HG02981 (cell line): ENCODE measurements at regions not wholly inside any gene's neighbourhood (a gene's known extent, or its start where the extent isn't known, plus 50 kb on each side); places are given as distances from the start of the nearest gene placed in this dataset.

Experiments used
- ATAC-seq: cut with Tn5 transposase; IDR thresholded peaks from one replicate; pipeline ENCODE4 v1.9.1; 2021; ENCODE audit warnings: mild to moderate bottlenecking, moderate library complexity; ENCODE audit not compliant: unreplicated experiment

DNA sequence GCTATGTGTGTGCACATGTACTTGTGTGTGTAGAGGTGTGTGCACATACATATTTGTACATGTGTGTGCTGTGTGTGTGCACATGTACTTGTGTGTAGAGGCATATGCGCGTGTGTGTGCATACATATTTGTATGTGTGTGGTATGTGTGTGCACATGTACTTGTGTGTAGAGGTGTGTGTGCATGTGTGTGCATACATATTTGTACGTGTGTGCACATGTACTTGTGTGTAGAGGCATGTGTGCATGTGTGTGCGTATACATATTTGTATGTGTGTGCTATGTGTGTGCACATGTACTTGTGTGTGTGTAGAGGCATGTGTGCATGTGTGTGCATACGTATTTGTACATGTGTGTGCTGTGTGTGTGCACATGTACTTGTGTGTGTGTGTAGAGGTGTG lies 291.9 kb downstream of the AJAP1 start:
- no peak for ATAC-seq

DNA sequence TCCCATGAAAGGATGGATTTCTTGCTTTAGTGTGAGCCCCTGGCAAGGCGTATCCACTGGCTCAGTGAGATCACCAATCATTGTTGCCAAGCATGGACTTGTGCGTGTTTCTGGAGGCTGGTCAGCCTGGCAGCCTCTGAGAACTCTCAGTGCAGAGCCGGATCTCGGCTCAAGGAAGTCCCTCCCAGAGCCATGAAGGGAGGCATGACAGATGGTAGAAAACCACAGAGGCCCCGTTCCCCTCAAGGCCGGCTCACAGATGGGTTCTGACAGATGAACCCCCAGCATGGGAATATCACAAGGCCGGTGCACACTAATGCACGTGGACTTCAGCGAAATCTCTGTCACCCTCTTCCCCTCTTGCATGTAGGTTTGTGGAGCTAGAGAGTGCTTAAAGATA lies 290.5 kb downstream of the AJAP1 start:
- no peak for ATAC-seq

DNA sequence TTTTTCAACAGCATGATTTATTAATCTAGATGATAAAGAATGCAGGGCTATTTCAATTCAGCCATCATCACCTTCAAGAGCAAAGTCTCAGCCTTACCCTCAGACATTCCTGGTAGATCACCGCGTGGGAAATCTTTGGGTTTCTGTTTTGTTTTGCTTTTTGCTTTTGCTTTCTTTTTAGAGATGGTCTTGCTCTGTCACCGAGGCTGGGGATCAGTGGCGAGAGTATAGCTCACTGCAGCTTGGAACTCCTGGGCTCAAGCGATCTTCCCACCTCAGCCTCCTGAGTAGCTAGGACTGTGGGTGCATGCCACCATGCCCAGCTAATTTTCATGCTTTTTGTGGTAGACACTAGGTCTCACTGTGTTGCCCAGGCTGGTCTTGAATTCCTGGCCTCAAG lies 289.7 kb downstream of the AJAP1 start:
- ATAC-seq = no peak

DNA sequence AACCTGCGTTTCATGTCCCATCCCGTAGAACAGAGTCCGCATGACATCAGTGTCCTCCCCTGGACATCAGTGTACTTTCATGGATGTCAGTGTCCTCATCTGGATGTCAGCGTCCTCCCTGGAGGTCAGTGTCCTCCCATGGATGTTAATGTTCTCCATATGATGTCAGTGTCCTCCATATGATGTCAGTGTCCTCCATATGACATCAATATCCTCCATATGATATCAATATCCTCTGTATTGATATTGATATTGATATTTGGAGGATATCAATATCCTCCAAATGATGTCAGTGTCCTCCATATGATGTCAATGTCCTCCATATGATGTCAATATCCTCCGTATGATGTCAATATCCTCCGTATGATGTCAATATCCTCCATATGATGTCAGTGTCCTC lies 284.9 kb downstream of the AJAP1 start:
- ATAC-seq = no peak

DNA sequence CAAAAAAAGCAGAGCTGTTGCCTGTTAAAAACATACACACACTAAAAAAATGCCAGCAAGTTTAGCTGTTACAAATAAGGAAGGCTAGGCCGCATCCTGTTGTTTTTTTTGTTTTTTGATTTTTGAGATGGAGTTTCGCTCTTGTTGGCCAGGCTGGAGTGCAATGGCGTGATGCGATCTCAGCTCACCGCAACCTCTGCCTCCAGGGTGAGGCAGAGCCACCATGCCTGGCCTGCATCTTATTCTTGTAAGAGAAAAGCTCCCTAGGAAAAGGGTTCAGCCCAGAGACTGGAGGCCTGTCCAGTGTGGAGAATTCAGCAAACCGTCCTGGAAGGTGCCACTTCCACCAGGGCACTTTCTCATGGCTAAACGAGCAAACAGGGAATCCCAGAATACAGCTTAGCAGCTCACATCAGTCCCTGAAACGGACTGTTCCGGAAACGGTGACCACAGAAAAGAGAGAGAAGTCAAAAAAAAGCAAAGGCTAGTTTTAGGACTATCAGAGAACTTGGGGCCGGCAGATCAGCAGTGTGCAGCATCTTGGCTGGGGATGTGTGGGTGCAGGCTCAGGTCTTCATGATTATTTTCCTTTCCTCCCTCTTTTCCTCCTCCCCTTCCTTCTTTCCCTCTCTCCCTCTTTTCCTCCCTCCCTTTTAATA lies 283.6 kb downstream of the AJAP1 start:
- ATAC-seq = no peak

DNA sequence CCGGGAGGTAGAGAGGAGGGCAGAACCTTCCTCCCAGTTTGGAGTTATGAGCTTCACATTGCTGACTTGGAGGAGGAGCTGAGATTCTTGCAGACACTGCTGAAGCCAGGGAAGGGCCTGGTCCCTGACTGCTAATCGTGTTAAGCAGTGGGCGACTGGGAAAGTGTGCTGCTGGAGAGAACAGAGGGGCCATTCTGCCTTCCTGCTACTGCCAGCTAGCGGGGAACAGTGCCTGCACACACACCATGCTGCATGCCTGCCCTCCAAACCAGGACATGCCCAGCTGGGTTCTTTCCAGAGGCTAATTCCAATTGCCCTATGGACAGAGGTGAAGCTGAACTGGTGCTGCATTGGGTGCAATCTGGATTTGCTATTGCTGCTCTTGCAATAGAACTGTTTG lies 281.4 kb downstream of the AJAP1 start:
- no peak for ATAC-seq

DNA sequence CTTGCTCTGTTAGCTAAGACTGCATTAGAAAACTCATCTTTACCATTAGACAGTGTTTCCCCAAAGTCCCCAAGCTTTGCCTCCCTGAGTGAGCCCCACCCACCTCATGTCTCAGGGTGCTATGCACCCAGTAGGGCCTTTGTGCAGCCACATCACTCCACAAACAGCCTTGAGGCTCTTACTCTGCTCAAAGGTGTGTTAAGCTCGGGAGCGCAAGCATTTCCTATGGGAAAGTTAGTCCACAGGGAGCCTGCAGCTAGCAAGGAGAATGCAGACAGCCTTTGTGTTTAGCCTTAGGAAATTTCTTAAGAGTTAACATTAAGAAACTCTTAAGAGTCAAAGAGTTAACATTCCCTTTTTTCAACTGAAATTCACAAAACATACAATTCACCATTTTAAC lies 278.8 kb downstream of the AJAP1 start:
- no peak for ATAC-seq

DNA sequence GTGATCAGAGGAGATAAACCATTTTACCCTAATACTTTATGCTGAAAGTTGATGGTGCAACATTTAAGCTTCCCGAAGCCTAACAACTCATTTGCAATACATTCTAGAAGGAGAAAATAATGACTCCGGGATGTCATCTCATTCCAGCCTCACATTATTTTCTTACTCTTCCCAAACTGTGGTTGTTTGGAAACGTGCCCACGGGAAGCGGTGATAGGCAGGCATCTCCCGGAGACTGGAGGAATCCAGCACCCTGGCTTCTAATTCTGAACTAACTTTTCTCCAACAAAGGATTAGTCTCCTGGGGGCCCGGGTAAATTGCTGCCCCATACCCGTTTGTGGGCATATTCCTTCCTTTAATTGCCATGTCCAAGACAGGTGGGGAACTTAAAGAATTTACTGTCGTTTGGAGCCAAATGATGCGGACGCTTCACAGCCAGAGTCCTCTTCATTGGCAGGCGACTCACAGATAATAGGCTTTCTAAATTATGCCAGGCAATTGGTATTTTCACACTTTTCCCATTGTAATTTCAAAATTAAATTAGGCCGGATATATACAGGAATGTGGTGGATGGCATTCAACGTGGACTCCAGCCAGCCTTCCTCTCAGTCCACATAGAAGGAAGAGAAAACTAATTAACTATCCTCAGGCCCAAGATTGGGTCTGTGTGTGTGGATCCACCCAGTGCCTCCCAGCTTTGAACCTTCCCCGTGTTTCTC lies 278.1 kb downstream of the AJAP1 start:
- ATAC-seq = no peak

DNA sequence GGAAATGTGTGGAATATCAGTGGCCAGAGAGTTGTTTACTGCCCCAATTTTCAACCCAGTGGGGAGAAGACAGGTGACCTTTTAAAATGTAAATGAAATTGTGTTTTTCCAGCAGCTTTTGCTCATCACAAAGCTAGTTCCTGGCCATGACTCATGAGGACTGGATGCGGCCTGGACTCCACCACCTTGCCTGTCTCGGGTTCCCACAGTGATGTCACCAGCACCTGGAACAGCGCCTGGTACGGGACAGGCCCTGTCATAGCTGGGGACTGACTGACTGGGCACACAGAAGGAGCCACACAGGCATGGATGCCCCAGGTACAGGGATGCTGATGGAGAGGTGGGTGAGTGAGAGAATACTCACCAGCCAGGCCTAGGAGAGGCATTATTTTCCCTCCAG lies 277.1 kb downstream of the AJAP1 start:
- ATAC-seq = no peak

DNA sequence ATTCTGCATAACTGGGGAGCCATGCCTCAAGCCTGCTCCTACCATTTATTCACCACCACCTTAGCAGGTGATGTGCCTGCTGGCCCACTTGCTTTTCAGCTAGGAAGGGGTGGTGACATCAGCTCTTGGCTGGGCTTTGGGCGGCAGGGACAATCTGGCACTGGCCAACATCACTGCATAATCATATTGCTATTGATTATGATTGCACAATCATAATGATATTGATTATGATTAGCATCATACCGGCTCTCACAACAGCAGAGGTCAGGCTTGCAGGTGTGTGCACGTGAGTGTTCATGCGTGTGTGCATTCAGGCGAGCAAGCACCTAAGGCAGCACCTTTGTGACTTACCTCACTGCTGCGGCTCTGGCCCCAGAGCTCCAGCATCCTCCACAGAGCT lies 273.8 kb downstream of the AJAP1 start:
- ATAC-seq = no peak

DNA sequence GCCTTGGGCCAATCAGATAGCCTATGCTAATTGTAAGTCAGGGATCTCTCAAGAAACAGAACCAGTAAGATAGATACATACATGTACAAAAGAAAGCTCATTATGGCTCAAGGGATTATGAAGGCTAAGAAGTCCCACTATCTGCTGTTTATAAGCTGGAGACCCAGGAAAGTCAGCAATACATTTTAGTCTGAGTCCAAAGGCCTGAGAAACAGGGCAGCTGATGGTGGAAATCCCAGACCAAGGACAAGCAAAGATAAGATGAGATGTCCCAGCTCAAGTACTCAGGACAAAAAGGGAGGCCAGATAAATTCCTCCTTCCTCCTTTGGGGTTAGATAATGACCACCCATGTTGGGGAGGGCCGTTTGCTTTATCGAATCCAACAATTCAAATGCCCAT lies 269.9 kb downstream of the AJAP1 start:
- ATAC-seq = no peak

DNA sequence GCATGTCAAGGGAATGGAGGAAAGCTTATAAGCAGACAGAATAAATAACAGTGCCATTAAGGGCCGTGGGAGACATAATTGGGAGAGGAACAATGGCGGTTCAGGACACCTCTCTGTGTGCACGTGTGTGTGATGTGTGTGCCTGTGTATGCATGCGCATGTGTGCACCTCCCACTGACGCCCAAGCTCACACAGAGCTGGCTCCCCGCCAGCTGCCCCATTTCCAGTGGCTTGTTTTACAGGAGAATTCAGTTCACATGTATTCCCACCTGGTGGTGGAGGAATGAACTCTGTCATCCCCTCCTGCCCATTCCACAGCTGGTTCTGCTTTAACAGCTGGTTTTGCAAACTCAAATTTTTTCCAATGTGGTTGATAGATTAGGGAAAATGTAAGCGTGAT lies 262.2 kb downstream of the AJAP1 start:
- ATAC-seq = no peak

DNA sequence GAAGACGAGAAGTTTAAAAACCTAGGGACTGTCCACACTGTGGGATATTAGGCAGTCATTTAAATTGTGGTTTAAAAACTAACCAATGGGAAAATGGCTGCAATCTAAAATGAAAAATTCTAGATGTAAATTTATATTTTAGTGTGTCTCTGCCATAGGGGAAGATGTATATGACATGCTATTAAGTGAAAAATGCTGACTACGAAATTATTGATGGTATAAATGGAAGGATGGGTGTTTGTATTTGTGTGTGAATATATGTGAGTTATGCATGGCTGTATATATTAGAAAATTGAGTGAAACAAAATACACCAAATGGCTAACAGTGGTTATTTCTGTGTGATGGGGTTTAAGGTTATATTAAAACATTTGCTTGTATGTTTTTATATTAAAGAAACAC lies 260.7 kb downstream of the AJAP1 start:
- ATAC-seq = no peak

DNA sequence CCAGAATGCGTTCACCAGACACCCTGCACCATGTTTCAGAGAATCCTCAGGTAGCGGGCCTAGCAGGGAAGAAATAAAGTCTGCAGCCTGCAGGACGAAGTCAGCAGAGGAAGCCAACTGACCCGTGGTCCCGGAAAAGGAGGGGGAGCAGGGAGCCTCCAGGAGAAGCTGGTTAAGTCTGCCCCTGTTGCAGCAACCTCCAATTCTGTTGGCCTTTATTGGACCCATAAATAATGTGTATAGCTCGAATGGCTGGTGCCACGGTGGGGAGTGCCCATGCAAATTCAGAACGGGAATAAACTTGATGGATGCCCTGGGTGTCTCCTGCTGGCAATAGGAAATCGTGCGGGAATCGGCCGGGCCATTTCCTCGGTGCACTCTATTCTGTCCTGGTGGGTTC lies 254.1 kb downstream of the AJAP1 start:
- ATAC-seq = no peak

DNA sequence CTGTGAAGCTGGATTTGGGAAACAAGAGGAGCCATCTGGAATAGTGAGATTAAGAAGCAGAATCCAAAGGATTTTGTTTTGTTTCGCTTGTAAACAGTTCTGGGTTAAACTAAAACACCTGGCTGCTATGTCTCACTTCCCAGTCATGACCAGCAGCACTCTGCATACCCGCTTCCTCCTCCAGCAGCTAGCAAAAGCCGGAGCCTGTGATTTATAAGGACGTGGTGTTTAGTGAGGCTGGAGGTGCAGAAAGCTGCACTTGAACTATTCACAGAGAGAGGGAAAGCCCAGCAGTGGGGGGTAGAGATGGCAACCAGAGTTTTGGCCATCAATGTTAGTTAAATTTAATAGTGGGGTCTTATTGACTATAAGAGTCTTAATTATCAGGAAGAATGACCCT lies 240.2 kb downstream of the AJAP1 start:
- no peak for ATAC-seq

DNA sequence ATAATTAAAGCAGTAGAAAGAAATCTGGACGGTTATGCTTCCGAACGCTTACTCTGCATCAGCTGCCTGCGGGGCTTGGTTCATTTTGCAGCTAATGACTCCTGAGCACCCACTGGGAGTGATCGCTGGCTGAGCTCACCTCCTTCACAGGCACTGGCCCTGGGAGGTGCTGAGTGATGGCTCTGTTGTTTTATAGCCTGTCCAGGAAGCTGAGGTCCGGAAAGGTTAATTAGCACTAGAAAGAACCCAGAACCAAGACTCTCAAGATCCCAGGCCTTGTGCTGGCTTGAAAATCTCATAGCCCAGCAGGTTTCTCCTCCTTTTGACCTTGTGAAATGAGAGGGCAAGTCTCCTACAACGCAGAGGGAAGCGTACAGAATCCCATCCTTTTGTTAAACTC lies 226.2 kb downstream of the AJAP1 start:
- ATAC-seq = no peak

DNA sequence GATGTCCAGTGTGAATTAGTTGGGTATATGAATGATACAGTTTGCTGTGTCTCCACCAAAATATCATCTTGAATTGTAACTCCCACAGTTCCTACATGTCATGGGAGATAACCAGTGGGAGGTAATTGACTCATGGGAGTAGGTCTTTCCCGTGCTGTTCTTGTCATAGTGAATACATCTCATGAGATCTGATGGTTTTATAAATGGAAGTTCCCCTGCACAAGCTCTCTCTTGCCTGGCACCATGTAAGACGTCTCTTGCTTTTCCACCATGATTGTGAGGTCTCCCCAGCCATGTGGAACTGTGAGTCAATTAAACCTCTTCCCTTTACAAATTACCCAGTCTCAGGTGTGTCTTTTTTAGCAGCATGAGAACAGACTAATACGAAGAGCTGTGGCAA lies 223.0 kb downstream of the AJAP1 start:
- ATAC-seq = no peak

DNA sequence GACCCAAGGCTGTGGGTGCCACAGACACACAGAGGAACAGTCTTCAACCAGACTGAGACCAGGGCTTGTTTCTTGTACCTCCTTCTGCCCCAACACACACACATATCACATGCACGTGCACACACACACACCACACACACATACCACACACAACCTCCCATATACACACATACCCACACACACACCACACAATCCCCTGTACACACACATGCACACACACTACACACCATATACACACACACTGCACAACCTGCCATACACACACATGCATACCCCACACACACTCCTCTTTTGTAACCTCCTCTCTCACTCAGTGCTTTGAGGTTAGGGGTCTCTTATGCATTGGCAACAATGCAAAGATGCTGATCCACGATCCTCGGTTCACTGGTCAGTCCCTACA lies 217.0 kb downstream of the AJAP1 start:
- no peak for ATAC-seq

DNA sequence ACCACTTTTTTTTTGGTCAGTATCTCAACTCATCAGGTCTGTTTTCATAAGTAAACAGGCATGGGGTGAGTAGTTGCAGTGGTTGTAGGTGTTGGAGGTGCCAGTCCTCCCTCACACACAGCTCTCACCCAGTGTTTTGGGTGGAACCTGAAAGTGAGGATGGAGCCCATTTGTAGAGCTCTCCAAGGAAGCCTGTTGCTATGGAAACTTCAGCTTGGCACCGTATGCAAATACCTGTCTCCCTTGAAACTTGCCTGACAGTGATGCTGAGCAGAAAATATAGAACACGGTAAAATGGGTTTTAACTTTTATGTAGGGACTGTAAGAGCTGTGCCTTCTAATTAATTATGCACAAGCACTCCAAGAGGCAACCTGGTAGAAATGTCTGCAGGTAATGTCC lies 214.1 kb downstream of the AJAP1 start:
- ATAC-seq = no peak

DNA sequence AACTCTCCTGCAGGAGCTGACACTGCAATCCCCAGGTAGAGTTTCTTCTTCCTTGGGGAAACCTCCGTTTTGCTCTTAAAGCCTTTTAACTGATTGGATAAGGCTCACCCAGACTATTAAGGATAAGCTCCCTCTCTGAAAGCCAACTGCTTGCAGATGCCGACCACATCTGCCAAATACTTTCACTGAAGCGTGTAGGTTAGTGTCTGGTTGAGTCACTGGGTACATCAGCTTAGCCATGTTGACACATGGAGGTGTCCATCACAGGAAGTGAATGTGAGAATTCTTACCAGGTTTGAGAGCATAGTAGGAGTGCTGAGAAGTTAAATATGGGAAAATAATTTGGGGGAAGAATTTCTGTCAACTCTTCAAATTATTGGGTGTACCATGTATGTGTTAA lies 202.0 kb downstream of the AJAP1 start:
- no peak for ATAC-seq

DNA sequence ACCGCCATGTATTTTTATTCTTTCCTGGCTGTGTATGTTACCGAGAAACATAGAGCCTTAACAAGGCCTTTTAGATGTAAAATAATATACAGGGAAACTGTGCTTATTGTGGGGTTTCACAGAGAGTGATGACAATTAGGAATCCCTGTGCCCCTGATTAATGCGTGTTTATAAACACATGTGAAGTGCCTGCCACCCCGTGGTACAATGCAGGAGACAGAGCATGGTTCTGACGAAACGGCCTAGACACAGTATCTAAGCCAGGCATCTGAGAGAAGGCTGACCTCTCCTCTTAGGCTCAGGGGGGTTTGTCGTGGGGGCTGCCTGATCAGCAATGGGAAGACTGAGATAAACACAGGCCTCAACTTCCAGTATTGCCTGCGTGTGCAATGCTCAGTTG lies 200.0 kb downstream of the AJAP1 start:
- no peak for ATAC-seq

DNA sequence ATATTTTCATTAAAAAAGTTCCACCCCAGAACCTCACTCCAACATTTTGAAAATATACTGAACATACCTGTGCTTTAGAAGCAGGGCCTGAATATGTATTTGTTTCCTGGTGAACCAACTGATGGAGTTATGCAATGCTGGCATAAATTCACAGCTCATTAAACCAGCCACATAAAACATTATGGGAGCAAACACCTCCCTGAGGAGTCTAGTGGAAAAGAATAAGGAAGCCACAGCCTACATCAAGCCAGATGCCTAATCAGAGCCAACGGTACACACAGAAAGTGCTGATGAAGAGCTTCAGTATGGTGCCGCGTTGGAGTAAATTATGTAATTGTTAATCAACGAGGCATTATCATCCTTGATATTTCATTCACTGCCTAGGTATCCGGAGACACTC lies 199.5 kb downstream of the AJAP1 start:
- no peak for ATAC-seq
